ENCODE measurements at regions not wholly inside any gene's neighbourhood (a gene's known extent, or its start where the extent isn't known, plus 50 kb on each side); places are given as distances from the start of the nearest gene placed in this dataset.
A peak's percentile ranks its signal among the peaks of the same experiment; 100 is the strongest.

GRCh38 chr13:21894703-21895699 lies 224.1 kb downstream of the FGF9 start:
- Histone ChIP-seq H3K4me1 (no peaks in the 10 kb centered on the region), H3K27ac (peak overlapping the region in 2 of 11 experiments; percentile 2 to 9; a peak in 3 of 22 replicates), H4K20me1 (no peaks in the 10 kb centered on the region), H3K27me3 (no peaks in the 10 kb centered on the region), H3K36me3 (no peaks in the 10 kb centered on the region), H3K9ac (no peak overlapping the region), H3K4me3 (no peak overlapping the region), H3K9me3 (replicated peaks in 1 of 11) (no peaks in the 10 kb centered on the region), H3K4me2 (no peak overlapping the region)
- TF ChIP-seq Cebpa-rat (IDR thresholded peaks at IDR 0.05): no peak

- H3K4me3 ChIP-seq: no peak overlapping the region
- H3K36me3 ChIP-seq: no peaks in the 10 kb centered on the region
- H3K4me1 ChIP-seq: no peaks in the 10 kb centered on the region
- H3K27me3 ChIP-seq: no peaks in the 10 kb centered on the region
- no peak overlapping the region for H3K27ac ChIP-seq
- TF ChIP-seq Cebpa-rat (IDR thresholded peaks at IDR 0.05): no peak
- no peaks in the 10 kb centered on the region for H4K20me1 ChIP-seq
- H3K4me2 ChIP-seq: no peak overlapping the region
- H3K9me3 ChIP-seq (replicated peaks in 1 of 11): no peaks in the 10 kb centered on the region
- H3K9ac ChIP-seq: no peak overlapping the region
Measured at GRCh38 chr13:21895779-21896178, 224.9 kb downstream of the FGF9 start.

GRCh38 chr13:21897161-21897560 lies 226.3 kb downstream of the FGF9 start:
- TF ChIP-seq Cebpa-rat (IDR thresholded peaks at IDR 0.05): no peak
- Histone ChIP-seq H3K4me2 (no peak overlapping the region), H3K27ac (no peak overlapping the region), H3K9ac (no peak overlapping the region), H4K20me1 (no peaks in the 10 kb centered on the region), H3K4me1 (no peaks in the 10 kb centered on the region), H3K27me3 (no peaks in the 10 kb centered on the region), H3K9me3 (replicated peaks in 1 of 11) (peaks cover 0 to 4% (median 0%) of the 10 kb centered on the region in 11 experiments; a peak in 1 of 22 replicates), H3K4me3 (no peak overlapping the region), H3K36me3 (no peaks in the 10 kb centered on the region)

GRCh38 chr13:21898459-21898858 lies 227.6 kb downstream of the FGF9 start:
- Histone ChIP-seq H3K9ac (no peak overlapping the region), H3K9me3 (replicated peaks in 1 of 11) (peaks cover 0 to 4% (median 0%) of the 10 kb centered on the region in 11 experiments; a peak in 1 of 22 replicates), H3K4me3 (no peak overlapping the region), H3K27me3 (no peaks in the 10 kb centered on the region), H3K36me3 (no peaks in the 10 kb centered on the region), H3K27ac (no peak overlapping the region), H4K20me1 (no peaks in the 10 kb centered on the region), H3K4me2 (no peak overlapping the region), H3K4me1 (no peaks in the 10 kb centered on the region)
- TF ChIP-seq Cebpa-rat (IDR thresholded peaks at IDR 0.05): no peak

- Histone ChIP-seq H3K9ac (no peak overlapping the region), H3K27ac (no peak overlapping the region), H3K4me2 (no peak overlapping the region), H3K36me3 (no peaks in the 10 kb centered on the region), H3K27me3 (no peaks in the 10 kb centered on the region), H3K4me3 (no peak overlapping the region), H3K4me1 (no peaks in the 10 kb centered on the region), H4K20me1 (no peaks in the 10 kb centered on the region), H3K9me3 (replicated peaks in 1 of 11) (peaks cover 0 to 4% (median 0%) of the 10 kb centered on the region in 11 experiments; a peak in 1 of 22 replicates)
- TF ChIP-seq Cebpa-rat (IDR thresholded peaks at IDR 0.05): no peak
Measured at GRCh38 chr13:21898945-21899344, 228.1 kb downstream of the FGF9 start.

- no peaks in the 10 kb centered on the region for H3K27me3 ChIP-seq
- TF ChIP-seq Cebpa-rat (IDR thresholded peaks at IDR 0.05): no peak
- H3K4me2 ChIP-seq: no peak overlapping the region
- no peaks in the 10 kb centered on the region for H4K20me1 ChIP-seq
- H3K4me3 ChIP-seq: no peak overlapping the region
- no peak overlapping the region for H3K9ac ChIP-seq
- H3K27ac ChIP-seq: no peak overlapping the region
- H3K36me3 ChIP-seq: no peaks in the 10 kb centered on the region
- H3K4me1 ChIP-seq: peaks cover 0 to 6% (median 0%) of the 10 kb centered on the region in 10 experiments; a peak in 1 of 20 replicates
- H3K9me3 ChIP-seq (replicated peaks in 1 of 11): peaks cover 0 to 4% (median 0%) of the 10 kb centered on the region in 11 experiments; a peak in 1 of 22 replicates
Measured at GRCh38 chr13:21901336-21901735, 230.5 kb downstream of the FGF9 start.

- H3K4me3 ChIP-seq: no peak overlapping the region
- no peak for TF ChIP-seq Cebpa-rat (IDR thresholded peaks at IDR 0.05)
- no peak overlapping the region for H3K4me2 ChIP-seq
- no peaks in the 10 kb centered on the region for H4K20me1 ChIP-seq
- no peak overlapping the region for H3K27ac ChIP-seq
- H3K36me3 ChIP-seq: no peaks in the 10 kb centered on the region
- H3K27me3 ChIP-seq: no peaks in the 10 kb centered on the region
- no peak overlapping the region for H3K9ac ChIP-seq
- H3K4me1 ChIP-seq: peaks cover 0 to 6% (median 0%) of the 10 kb centered on the region in 10 experiments; a peak in 1 of 20 replicates
- H3K9me3 ChIP-seq (replicated peaks in 1 of 11): peaks cover 0 to 4% (median 0%) of the 10 kb centered on the region in 11 experiments; a peak in 1 of 22 replicates
Measured at GRCh38 chr13:21901811-21902708, 231.2 kb downstream of the FGF9 start.

GRCh38 chr13:21902709-21903098 lies 231.8 kb downstream of the FGF9 start:
- no peak for TF ChIP-seq Cebpa-rat (IDR thresholded peaks at IDR 0.05)
- H3K27me3 ChIP-seq: no peaks in the 10 kb centered on the region
- H3K36me3 ChIP-seq: no peaks in the 10 kb centered on the region

GRCh38 chr13:21905486-21905885 lies 234.6 kb downstream of the FGF9 start:
- peaks cover 0 to 4% (median 0%) of the 10 kb centered on the region in 11 experiments; a peak in 1 of 22 replicates for H3K9me3 ChIP-seq (replicated peaks in 1 of 11)
- H3K36me3 ChIP-seq: no peaks in the 10 kb centered on the region
- H4K20me1 ChIP-seq: no peaks in the 10 kb centered on the region
- no peak overlapping the region for H3K9ac ChIP-seq
- peaks cover 0 to 6% (median 0%) of the 10 kb centered on the region in 10 experiments; a peak in 2 of 20 replicates for H3K4me1 ChIP-seq
- no peak for TF ChIP-seq Cebpa-rat (IDR thresholded peaks at IDR 0.05)
- H3K27me3 ChIP-seq: no peaks in the 10 kb centered on the region
- no peak overlapping the region for H3K4me3 ChIP-seq
- H3K4me2 ChIP-seq: no peak overlapping the region
- H3K27ac ChIP-seq: no peak overlapping the region

More at GRCh38 chr13:21902709-21903098, 231.8 kb downstream of the FGF9 start:
- Histone ChIP-seq H3K4me2 (no peak overlapping the region), H3K9me3 (replicated peaks in 1 of 11) (peaks cover 0 to 4% (median 0%) of the 10 kb centered on the region in 11 experiments; a peak in 1 of 22 replicates), H3K9ac (no peak overlapping the region), H3K27ac (no peak overlapping the region), H3K4me3 (no peak overlapping the region), H4K20me1 (no peaks in the 10 kb centered on the region), H3K4me1 (peaks cover 0 to 6% (median 0%) of the 10 kb centered on the region in 10 experiments; a peak in 1 of 20 replicates)

Measured in BLaER1 treated with 17β-estradiol and CSF1 and Interleukin-3, amounts not matched to agents 10 nM and 100 nM (cell line).